Stomach smooth muscle (tissue), 2 donors: ENCODE measurements at regions not wholly inside any gene's neighbourhood (a gene's known extent, or its start where the extent isn't known, plus 50 kb on each side); places are given as distances from the start of the nearest gene placed in this dataset.

Source experiments
- H3K27ac ChIP-seq: one replicate; pipeline ENCODE4 v1.7.0; 2013; ENCODE audit warnings: mild to moderate bottlenecking, low read length, inconsistent platforms
- H3K27me3 ChIP-seq, 2 donors: one replicate each; pipeline ENCODE4 v1.7.0; 2013; ENCODE audit warnings: low read length in 2 of 2; ENCODE audit not compliant: insufficient read depth in 2 of 2, control insufficient read depth in 1 of 2
- H3K36me3 ChIP-seq, 2 donors: one replicate each; pipeline ENCODE4 v1.7.0; 2013; ENCODE audit warnings: low read length in 2 of 2; ENCODE audit not compliant: control insufficient read depth in 2 of 2, insufficient read depth in 2 of 2
- H3K4me1 ChIP-seq: one replicate; pipeline ENCODE4 v1.7.0; 2013; ENCODE audit warnings: low read length; ENCODE audit not compliant: control insufficient read depth, insufficient read depth
- H3K4me3 ChIP-seq, 2 donors: one replicate each; pipeline ENCODE4 v1.7.0; 2013; ENCODE audit warnings: low read length in 2 of 2
- H3K9ac ChIP-seq, 2 donors: one replicate each; pipeline ENCODE4 v1.7.0; 2013; ENCODE audit warnings: low read length in 2 of 2, mild to moderate bottlenecking in 1 of 2
- H3K9me3 ChIP-seq, 2 donors: one replicate each; pipeline ENCODE4 v1.7.0; 2013; ENCODE audit warnings: low read length in 2 of 2; ENCODE audit not compliant: control insufficient read depth in 2 of 2
- donor health status: healthy.
- donor health status: Pancreatic carcinoma.

DNA sequence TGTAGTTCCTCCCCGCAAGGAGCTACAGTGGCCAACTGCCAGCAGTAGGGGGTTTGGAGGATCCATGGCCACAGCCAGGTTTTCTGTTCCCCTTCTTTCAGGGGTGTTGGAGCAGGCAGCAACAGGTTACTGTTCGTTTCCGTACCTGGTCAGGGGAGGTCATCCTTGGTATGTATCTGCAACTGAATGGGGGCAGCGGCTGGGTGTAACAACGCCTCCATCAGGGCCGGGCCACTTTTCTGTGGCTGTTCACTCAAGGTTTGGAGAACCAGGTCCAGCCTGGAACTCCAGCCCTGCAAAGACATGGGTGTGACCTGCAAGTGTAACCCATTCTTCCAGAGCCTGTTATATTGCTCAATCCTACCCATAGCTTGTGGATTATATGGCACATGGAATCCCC is 732.3 kb upstream of the MIR17HG start:
- no peak overlapping the region for H3K27ac ChIP-seq
- no peak overlapping the region for H3K9ac ChIP-seq
- H3K9me3 ChIP-seq = no peaks in the 10 kb centered on the region
- H3K4me3 ChIP-seq = no peak overlapping the region
- H3K27me3 ChIP-seq = no peaks in the 10 kb centered on the region
- H3K36me3 ChIP-seq = no peaks in the 10 kb centered on the region
- no peaks in the 10 kb centered on the region for H3K4me1 ChIP-seq

DNA sequence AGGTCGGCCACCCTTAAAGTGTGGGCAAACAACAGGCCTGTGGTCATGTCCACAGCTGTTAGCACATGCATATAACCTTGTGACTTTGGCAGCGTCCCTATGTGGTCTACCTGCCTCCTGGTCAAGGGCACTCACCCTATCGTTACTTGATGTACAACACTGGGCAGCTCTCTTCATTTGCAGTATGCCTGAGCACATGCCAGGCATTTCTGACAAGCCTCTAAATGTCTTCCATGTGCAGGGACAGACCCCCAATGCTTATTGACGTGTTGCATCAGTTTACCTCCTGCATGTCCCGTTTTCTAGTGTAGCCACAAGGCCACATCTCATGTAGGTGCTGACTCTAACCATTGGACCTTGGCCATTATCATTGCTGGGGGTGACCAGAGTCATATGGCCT is 731.7 kb upstream of the MIR17HG start:
- Histone ChIP-seq H3K9me3 (no peaks in the 10 kb centered on the region), H3K36me3 (no peaks in the 10 kb centered on the region), H3K27ac (no peak overlapping the region), H3K27me3 (no peaks in the 10 kb centered on the region), H3K4me3 (no peak overlapping the region), H3K4me1 (no peaks in the 10 kb centered on the region), H3K9ac (no peak overlapping the region)

DNA sequence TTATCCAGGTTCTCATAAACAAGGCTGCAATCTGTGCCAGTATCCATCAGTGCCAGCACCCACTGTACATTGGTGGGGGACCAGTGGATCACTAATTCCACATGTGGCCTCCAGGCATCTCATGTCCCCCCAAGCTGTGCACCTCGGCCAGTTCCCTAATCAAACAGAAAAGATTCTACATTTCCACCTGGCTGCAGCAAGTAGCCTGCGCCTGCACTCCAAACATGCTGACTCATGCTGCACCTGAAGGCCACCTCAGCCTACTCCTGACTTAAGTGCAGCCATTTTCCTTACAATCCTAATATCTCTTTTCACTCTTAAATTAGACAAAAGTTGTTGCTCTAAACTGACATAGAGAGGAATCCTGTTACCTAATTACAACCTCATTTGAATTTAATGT is 729.4 kb upstream of the MIR17HG start:
- Histone ChIP-seq H3K36me3 (no peaks in the 10 kb centered on the region), H3K27me3 (no peaks in the 10 kb centered on the region), H3K4me3 (no peak overlapping the region), H3K9me3 (no peaks in the 10 kb centered on the region), H3K27ac (no peak overlapping the region), H3K4me1 (no peaks in the 10 kb centered on the region), H3K9ac (no peak overlapping the region)

DNA sequence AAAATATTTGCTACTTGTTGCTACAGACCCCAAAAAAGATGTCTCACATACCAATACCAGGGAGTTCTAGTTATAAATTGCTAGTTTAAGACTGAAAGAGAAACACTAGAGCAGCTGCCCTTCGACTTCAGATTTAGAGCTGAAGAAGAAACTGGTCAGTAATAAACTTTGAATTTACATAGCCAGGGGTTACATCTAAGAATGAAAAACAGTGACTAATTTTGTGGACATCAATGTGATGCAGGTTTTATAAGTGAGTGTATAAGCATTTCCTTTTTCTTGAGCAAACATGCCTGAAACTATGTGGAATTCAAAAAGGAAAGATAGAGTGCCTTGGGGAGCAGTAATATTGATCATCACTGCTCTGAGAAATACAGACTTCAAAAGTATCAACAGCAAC is 724.9 kb upstream of the MIR17HG start:
- Histone ChIP-seq H3K27ac (no peak overlapping the region), H3K36me3 (no peaks in the 10 kb centered on the region), H3K27me3 (no peaks in the 10 kb centered on the region), H3K9ac (no peak overlapping the region), H3K9me3 (no peaks in the 10 kb centered on the region), H3K4me1 (no peaks in the 10 kb centered on the region), H3K4me3 (no peak overlapping the region)

DNA sequence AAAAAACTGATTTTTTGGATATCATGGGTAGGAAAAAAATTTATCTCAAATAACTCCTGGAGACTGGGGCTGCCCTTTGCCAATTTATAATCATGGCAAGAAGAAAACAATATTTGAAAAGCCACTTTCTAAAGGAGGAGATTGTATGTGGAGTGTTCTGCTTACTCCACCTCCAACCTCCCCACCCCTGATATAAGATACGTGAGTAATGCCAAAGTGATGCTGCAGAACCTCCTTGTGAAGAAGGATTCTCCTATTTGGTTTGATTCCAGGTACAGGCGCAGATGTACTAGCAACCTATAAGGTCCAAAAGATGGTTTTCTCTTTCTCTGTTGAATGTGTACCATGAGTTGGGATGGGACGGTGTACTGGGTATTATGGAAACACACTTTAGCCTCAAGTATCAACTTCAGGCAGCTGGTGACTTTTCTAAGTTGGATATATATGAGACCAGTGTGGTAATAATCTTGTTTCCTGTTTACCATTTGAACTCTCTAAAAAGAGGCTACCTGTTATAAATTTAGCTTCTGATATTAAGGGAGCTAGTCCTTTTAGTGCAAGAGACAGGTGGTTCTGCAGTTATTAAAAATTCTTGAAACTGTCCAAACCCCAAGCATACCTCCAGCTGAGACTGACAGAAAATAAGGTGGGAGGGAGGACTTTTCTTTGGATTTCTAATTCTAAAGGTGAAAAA is 724.0 kb upstream of the MIR17HG start:
- Histone ChIP-seq H3K4me3 (no peak overlapping the region), H3K36me3 (no peaks in the 10 kb centered on the region), H3K27ac (no peak overlapping the region), H3K9me3 (no peaks in the 10 kb centered on the region), H3K4me1 (no peaks in the 10 kb centered on the region), H3K9ac (no peak overlapping the region), H3K27me3 (no peaks in the 10 kb centered on the region)

DNA sequence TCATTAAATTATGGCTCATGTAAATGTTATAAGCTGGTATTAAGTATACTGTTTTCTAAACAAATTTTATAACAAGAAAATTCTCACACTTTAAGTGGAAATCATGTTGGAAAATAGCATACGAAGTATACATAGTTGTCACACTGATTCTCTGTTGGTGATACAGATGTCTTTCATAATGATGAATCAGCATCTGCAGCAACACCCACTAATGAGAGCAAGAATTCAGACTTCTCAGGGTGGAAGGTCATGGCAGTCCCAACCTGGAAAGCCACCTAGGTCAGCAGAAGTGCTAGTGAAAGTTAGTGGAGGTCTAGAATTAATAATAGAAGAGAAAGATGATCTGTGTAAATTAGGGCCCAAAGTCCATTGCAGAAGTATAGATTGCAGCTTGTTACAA is 719.7 kb upstream of the MIR17HG start:
- Histone ChIP-seq H3K4me3 (no peak overlapping the region), H3K9me3 (no peaks in the 10 kb centered on the region), H3K9ac (no peak overlapping the region), H3K36me3 (no peaks in the 10 kb centered on the region), H3K27ac (no peak overlapping the region), H3K4me1 (no peaks in the 10 kb centered on the region), H3K27me3 (no peaks in the 10 kb centered on the region)

DNA sequence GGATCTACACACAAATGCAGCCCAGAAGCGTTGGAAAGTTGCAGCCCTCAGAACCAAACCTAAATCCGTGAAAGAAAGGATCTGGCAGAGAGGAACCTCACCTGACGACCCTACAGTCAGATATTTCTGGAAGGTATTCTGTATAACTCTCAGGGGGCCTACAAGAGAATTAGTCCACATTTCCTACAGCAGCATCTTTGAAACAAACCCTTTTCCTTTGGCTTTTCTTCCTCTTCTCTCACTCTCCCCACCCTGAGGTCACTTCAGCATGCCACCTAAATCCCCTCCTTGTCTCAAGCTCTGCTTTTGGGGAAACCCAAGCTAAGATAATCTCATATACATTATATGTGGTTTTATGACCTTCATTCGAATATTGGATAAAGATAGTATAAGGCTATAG is 719.0 kb upstream of the MIR17HG start:
- Histone ChIP-seq H3K9ac (no peak overlapping the region), H3K27ac (no peak overlapping the region), H3K9me3 (no peaks in the 10 kb centered on the region), H3K36me3 (no peaks in the 10 kb centered on the region), H3K4me1 (no peaks in the 10 kb centered on the region), H3K27me3 (no peaks in the 10 kb centered on the region), H3K4me3 (no peak overlapping the region)

DNA sequence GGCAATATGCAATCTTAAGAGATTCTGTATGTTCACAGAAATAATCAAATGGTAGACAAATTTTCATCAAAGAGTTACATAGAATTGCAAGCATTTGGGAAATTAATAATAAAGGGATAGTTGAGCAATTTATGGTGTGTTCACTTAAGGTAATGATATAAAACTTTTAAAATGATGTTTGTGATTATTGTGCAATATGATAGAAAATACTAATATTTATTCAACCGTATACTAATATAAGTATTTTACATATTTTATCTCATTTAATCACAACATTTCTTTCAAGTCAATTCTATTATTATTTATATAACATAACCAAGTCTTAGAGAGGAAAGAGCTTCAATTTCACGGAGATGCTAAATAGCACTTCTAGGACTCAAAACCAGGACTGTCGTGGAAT is 716.8 kb upstream of the MIR17HG start:
- no peak overlapping the region for H3K4me3 ChIP-seq
- H3K4me1 ChIP-seq = no peaks in the 10 kb centered on the region
- no peaks in the 10 kb centered on the region for H3K27me3 ChIP-seq
- H3K27ac ChIP-seq = no peak overlapping the region
- H3K9me3 ChIP-seq = no peaks in the 10 kb centered on the region
- H3K9ac ChIP-seq = no peak overlapping the region
- no peaks in the 10 kb centered on the region for H3K36me3 ChIP-seq

DNA sequence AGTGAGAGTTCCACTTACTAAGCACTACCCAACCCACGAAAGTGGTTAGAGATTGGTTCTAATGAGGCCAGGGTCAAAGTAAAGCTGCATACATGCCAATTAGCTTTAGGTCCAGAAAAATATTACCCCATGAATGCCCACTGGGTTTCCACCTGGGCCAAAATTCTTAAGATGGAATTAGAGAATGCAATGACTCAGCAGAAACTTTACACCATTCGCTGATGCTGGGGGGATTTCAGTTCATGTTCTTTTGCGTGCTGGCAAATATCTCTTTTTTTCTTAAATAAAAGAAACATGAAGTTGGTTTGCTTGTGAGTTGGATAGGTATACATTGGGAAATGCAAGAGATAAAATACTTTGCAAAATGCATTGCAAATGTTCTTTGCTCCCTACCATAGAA is 715.3 kb upstream of the MIR17HG start:
- H3K27ac ChIP-seq = no peak overlapping the region
- H3K36me3 ChIP-seq = no peaks in the 10 kb centered on the region
- H3K9me3 ChIP-seq = no peaks in the 10 kb centered on the region
- no peaks in the 10 kb centered on the region for H3K4me1 ChIP-seq
- H3K4me3 ChIP-seq = no peak overlapping the region
- no peak overlapping the region for H3K9ac ChIP-seq
- no peaks in the 10 kb centered on the region for H3K27me3 ChIP-seq

DNA sequence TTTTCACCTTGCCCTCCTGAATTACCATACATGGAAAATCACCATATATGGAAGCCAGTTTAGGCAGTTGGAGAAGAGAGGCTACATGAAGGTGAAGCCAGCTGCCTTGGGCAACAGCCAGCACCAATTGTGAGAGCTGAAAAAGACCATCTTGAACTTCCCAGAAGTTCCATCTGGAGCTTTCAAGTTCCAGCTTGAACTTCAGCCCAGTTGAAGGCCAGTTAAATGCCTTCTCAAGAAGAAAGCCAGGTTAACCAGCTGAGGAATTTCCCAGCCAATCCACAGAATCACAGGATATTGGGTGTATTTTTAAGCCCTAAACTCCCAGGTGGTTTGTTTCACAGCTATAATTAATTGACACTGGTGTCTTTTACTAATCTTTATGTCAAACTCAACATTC is 713.6 kb upstream of the MIR17HG start:
- H3K4me1 ChIP-seq = no peaks in the 10 kb centered on the region
- H3K4me3 ChIP-seq = no peak overlapping the region
- no peaks in the 10 kb centered on the region for H3K36me3 ChIP-seq
- no peak overlapping the region for H3K9ac ChIP-seq
- H3K27me3 ChIP-seq = no peaks in the 10 kb centered on the region
- H3K9me3 ChIP-seq = no peaks in the 10 kb centered on the region
- H3K27ac ChIP-seq = no peak overlapping the region

DNA sequence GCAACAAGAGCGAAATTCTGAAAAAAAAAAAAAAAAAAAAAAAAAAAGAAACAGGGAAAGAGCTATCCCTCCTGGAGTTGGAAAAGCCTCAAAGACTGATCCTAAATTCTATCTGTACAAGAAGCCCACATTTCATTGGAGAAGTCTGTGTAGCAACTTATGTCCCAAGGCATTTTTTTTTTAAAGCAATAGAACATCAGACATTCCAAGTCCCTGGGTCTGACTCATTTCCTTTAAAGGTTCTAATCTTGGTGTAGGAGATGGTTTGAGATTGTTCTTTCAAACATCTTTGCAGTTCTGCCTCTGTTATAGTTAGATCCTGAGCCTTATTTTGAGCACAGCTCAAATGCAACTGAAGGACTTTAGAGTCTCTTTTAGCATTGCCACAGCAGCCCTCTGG is 706.5 kb upstream of the MIR17HG start:
- no peak overlapping the region for H3K9ac ChIP-seq
- H3K4me3 ChIP-seq = no peak overlapping the region
- no peaks in the 10 kb centered on the region for H3K4me1 ChIP-seq
- no peaks in the 10 kb centered on the region for H3K27me3 ChIP-seq
- no peaks in the 10 kb centered on the region for H3K36me3 ChIP-seq
- no peak overlapping the region for H3K27ac ChIP-seq
- H3K9me3 ChIP-seq = no peaks in the 10 kb centered on the region
